Muscle layer of colon (tissue), 2 donors: ENCODE measurements at regions not wholly inside any gene's neighbourhood (a gene's known extent, or its start where the extent isn't known, plus 50 kb on each side); places are given as distances from the start of the nearest gene placed in this dataset.

Experiments used
- H3K27ac ChIP-seq: one replicate; pipeline ENCODE4 v1.7.0; 2013; ENCODE audit warnings: low read depth, mild to moderate bottlenecking, low read length, moderate library complexity
- H3K27me3 ChIP-seq, 2 donors: one replicate each; pipeline ENCODE4 v1.7.0; 2013; ENCODE audit warnings: low read length in 2 of 2, mild to moderate bottlenecking in 2 of 2; ENCODE audit not compliant: insufficient read depth in 2 of 2, control insufficient read depth in 1 of 2
- H3K36me3 ChIP-seq: one replicate; pipeline ENCODE4 v1.7.0; 2013; ENCODE audit warnings: mild to moderate bottlenecking, low read length; ENCODE audit not compliant: insufficient read depth
- H3K4me1 ChIP-seq: one replicate; pipeline ENCODE4 v1.7.0; 2013; ENCODE audit warnings: mild to moderate bottlenecking, low read length; ENCODE audit not compliant: insufficient read depth
- H3K4me3 ChIP-seq, 2 donors: one replicate each; pipeline ENCODE4 v1.7.0; 2013; ENCODE audit warnings: low read length in 2 of 2, low read depth in 1 of 2, mild to moderate bottlenecking in 1 of 2, moderate library complexity in 1 of 2
- H3K9ac ChIP-seq: one replicate; pipeline ENCODE4 v1.7.0; 2013; ENCODE audit warnings: low read length
- H3K9me3 ChIP-seq: one replicate; pipeline ENCODE4 v1.7.0; 2013; ENCODE audit warnings: mild to moderate bottlenecking, low read length
- donor health status: abdominal sarcoma.
- donor health status: Adenocarcinoma of cecum.

GRCh38 chr3:177674186-177674585, 476.9 kb upstream of the TBL1XR1 start:
- Histone ChIP-seq H3K4me1 (peaks cover 26% of the 10 kb centered on the region), H3K36me3 (no peaks in the 10 kb centered on the region), H3K27ac (no peak overlapping the region), H3K4me3 (no peak overlapping the region), H3K9me3 (no peaks in the 10 kb centered on the region), H3K27me3 (no peaks in the 10 kb centered on the region), H3K9ac (no peak overlapping the region)

DNA sequence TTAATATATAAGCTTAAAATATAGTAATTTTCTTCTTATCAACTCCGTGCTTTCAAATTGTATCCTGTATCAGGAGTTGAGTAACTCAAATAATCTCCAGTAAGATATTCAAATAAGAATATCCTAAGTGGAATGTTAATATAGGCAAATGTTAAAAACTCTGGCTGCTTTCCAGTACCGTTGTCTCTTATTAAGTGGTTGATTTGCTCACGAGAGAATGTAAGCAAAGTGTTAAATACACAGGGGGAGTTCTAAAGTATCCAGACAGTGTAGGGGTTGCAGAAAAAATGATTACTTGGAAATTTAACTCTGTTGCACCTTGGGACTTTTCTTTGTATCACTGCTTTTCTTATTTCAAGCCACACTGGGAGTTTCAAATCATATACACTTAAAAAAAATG, 478.9 kb upstream of the TBL1XR1 start:
- Histone ChIP-seq H3K27me3 (no peaks in the 10 kb centered on the region), H3K9me3 (no peaks in the 10 kb centered on the region), H3K36me3 (no peaks in the 10 kb centered on the region), H3K4me3 (no peak overlapping the region), H3K27ac (no peak overlapping the region), H3K9ac (no peak overlapping the region), H3K4me1 (peaks cover 36% of the 10 kb centered on the region)

DNA sequence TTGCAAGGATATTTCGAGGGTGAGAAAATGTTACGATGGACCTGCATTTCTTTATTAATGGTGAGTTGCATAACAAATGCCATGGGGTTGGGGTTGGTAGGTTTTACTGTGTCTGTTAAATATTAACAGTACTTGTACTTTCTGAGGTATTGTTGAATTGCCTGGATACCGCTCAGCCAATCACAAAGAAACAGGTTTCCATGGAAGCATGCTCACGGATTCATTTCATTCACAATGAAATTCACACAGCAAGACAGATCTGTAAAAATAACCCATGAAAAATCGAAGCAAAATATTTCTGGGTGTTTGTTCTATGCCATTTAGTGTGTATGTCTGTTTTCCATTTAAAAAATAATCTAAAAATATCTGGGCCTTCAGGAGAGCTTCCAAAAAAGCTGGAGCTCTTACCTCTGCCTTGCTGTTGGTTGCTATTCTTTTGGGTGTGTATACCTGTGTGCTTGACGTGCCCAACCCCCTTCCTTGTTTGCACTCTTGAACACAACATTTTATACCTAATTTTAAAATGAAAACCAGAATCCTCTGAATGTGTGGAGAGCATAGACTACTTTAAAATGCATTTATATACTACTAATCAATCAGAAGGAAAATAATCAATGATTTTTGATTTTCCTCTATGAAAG, 479.8 kb upstream of the TBL1XR1 start:
- H3K4me3 ChIP-seq, result no peak overlapping the region
- no peaks in the 10 kb centered on the region for H3K36me3 ChIP-seq
- no peaks in the 10 kb centered on the region for H3K9me3 ChIP-seq
- no peak overlapping the region for H3K9ac ChIP-seq
- peaks cover 36% of the 10 kb centered on the region for H3K4me1 ChIP-seq
- H3K27ac ChIP-seq, result no peak overlapping the region
- H3K27me3 ChIP-seq, result no peaks in the 10 kb centered on the region

- H3K4me1 ChIP-seq, result peaks cover 18% of the 10 kb centered on the region
- no peaks in the 10 kb centered on the region for H3K9me3 ChIP-seq
- no peak overlapping the region for H3K27ac ChIP-seq
- no peak overlapping the region for H3K9ac ChIP-seq
- no peaks in the 10 kb centered on the region for H3K27me3 ChIP-seq
- no peak overlapping the region for H3K4me3 ChIP-seq
- no peaks in the 10 kb centered on the region for H3K36me3 ChIP-seq
These were observed 482.5 kb upstream of the TBL1XR1 start for GRCh38 chr3:177679568-177680471.

DNA sequence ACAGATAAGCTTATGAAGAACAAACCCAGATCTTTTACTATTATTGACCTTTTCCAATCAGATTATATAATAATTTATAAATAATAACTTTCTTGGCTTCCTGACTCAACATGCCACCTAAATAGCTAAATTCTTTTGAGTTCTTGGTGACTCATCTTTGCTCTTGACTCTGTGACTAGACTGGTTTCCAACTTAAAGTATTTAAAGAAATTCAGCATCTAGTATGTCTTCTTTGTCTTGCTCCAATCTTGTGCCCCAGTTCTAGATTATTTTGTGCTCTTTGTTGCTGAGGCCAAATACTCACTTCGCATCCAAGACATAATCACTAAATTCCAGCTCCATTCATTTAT, 483.2 kb upstream of the TBL1XR1 start:
- Histone ChIP-seq H3K4me3 (no peak overlapping the region), H3K9me3 (no peaks in the 10 kb centered on the region), H3K9ac (no peak overlapping the region), H3K36me3 (no peaks in the 10 kb centered on the region), H3K27me3 (no peaks in the 10 kb centered on the region), H3K27ac (no peak overlapping the region), H3K4me1 (peaks cover 18% of the 10 kb centered on the region)

- Histone ChIP-seq H3K4me3 (no peak overlapping the region), H3K4me1 (peaks cover 18% of the 10 kb centered on the region), H3K9me3 (no peaks in the 10 kb centered on the region), H3K27me3 (no peaks in the 10 kb centered on the region), H3K36me3 (no peaks in the 10 kb centered on the region), H3K27ac (no peak overlapping the region), H3K9ac (no peak overlapping the region)
These were observed 483.9 kb upstream of the TBL1XR1 start for GRCh38 chr3:177681156-177681555.

DNA sequence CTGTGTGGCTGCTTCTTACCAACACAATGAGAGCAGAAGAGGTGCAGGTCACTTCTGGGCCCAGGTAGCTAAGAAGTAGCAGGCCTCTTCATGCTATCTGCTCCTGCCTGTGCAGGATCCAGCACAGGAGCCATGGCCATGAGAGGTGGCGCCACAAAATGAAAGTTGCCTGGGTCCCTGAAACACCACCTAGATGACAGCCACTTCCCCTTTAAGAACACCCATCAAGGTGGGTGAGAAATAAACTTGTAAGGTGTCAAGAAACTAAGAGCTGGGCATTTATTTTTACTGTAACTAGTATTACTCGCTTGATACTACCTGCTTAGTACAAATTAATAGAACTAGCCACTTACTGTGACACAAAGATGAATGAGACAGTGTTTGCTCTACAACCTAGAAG, 484.6 kb upstream of the TBL1XR1 start:
- H3K4me3 ChIP-seq, result no peak overlapping the region
- no peak overlapping the region for H3K9ac ChIP-seq
- peaks cover 15% of the 10 kb centered on the region for H3K4me1 ChIP-seq
- H3K27ac ChIP-seq, result no peak overlapping the region
- H3K9me3 ChIP-seq, result no peaks in the 10 kb centered on the region
- H3K27me3 ChIP-seq, result no peaks in the 10 kb centered on the region
- no peaks in the 10 kb centered on the region for H3K36me3 ChIP-seq

DNA sequence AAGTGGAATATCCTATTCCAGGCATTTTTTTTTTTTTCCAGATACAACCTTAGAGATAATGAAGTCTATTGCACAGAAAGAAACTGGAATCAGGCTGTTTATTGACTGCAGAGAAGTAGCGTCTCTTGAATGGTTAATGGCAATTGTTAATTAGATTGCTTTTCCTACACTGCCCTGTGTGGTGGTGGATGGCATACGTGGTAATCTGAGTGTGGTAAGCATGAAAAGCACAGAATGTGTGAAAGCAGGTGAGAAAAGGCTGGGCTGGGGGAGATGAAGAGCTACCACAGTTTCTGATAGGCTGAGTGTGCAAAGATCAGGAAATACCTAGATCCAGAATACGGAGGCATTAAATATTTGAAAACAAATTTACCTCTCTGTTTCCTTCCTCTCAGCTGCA, 486.3 kb upstream of the TBL1XR1 start:
- H3K27ac ChIP-seq, result no peak overlapping the region
- no peaks in the 10 kb centered on the region for H3K9me3 ChIP-seq
- H3K36me3 ChIP-seq, result no peaks in the 10 kb centered on the region
- peaks cover 17% of the 10 kb centered on the region for H3K4me1 ChIP-seq
- no peak overlapping the region for H3K4me3 ChIP-seq
- no peaks in the 10 kb centered on the region for H3K27me3 ChIP-seq
- no peak overlapping the region for H3K9ac ChIP-seq

GRCh38 chr3:177686671-177687070, 489.4 kb upstream of the TBL1XR1 start:
- H3K36me3 ChIP-seq, result no peaks in the 10 kb centered on the region

DNA sequence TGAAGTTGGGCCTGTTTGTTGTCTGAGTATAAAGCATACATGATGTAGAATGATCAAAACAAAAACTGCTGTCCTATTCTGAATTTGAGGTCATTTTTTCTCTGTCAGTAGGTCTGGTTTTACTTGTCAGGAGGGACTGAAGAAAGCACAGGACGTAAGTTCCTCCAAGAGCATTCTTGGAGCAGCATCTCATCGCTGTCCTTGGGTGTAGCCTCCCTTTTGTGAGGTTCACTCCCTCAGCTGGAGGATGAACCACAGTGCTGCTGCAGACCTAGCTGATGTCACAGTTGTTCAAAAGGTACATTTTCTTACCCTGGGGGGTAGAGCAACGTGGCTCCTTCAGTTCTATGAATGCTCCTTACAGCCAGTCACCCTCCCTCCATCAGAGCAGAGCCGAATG, 490.0 kb upstream of the TBL1XR1 start:
- Histone ChIP-seq H3K4me3 (no peak overlapping the region), H3K9ac (no peak overlapping the region), H3K27ac (no peak overlapping the region), H3K9me3 (no peaks in the 10 kb centered on the region), H3K36me3 (no peaks in the 10 kb centered on the region), H3K4me1 (peaks cover 4% of the 10 kb centered on the region), H3K27me3 (no peaks in the 10 kb centered on the region)

More at GRCh38 chr3:177686671-177687070, 489.4 kb upstream of the TBL1XR1 start:
- no peak overlapping the region for H3K27ac ChIP-seq
- H3K4me1 ChIP-seq, result peaks cover 4% of the 10 kb centered on the region
- no peak overlapping the region for H3K4me3 ChIP-seq
- H3K27me3 ChIP-seq, result no peaks in the 10 kb centered on the region
- H3K9ac ChIP-seq, result no peak overlapping the region
- H3K9me3 ChIP-seq, result no peaks in the 10 kb centered on the region

DNA sequence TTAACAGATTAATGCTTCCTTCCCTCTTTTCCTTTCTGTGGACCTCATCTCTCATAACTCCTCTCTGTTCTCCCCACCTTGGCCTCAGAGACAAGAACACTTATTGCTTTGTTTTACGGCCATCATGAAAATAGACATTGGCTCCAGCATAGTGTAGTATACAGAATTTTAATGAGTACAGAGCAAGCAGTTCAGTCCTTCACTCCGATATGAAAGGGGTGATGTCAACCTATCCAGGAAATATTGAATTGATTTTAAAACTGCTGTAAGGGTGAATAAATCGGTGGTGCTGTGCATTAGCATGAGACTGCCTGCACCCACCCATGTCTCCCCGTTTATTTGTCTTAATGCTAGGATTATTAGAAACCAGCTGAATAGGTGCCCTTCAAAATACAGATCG, 490.9 kb upstream of the TBL1XR1 start:
- Histone ChIP-seq H3K4me3 (no peak overlapping the region), H3K9me3 (no peaks in the 10 kb centered on the region), H3K9ac (no peak overlapping the region), H3K27ac (no peak overlapping the region), H3K4me1 (peaks cover 4% of the 10 kb centered on the region), H3K36me3 (no peaks in the 10 kb centered on the region), H3K27me3 (no peaks in the 10 kb centered on the region)

- Histone ChIP-seq H3K27me3 (no peaks in the 10 kb centered on the region), H3K4me3 (no peak overlapping the region), H3K36me3 (no peaks in the 10 kb centered on the region), H3K9me3 (no peaks in the 10 kb centered on the region), H3K9ac (no peak overlapping the region), H3K27ac (no peak overlapping the region), H3K4me1 (peaks cover 4% of the 10 kb centered on the region)
These were observed 491.8 kb upstream of the TBL1XR1 start for GRCh38 chr3:177689077-177689476.
